Right lobe of liver (tissue), 4 donors: ENCODE measurements at regions not wholly inside any gene's neighbourhood (a gene's known extent, or its start where the extent isn't known, plus 50 kb on each side); places are given as distances from the start of the nearest gene placed in this dataset.

Source experiments
- CTCF ChIP-seq, 4 donors: fragments of 200-600 bp in 3 of 4; fragments of 450-650 bp in 1 of 4; IDR thresholded peaks; one replicate each; pipeline versions ENCODE4 v1.5.1 to v1.8.0; 2016 to 2022; ENCODE audit warnings: antibody characterized with exemption in 4 of 4, mild to moderate bottlenecking in 2 of 4
- POLR2A ChIP-seq: fragments of 450-650 bp; IDR thresholded peaks from one replicate; pipeline ENCODE4 v1.6.1; 2017; ENCODE audit warnings: antibody characterized with exemption, mild to moderate bottlenecking
- donor health status: DM: no; HTN: no; CAD: no.
- donor health status: DM: no; HTN: no; CAD: no.
- donor health status: DM: no; HTN: yes; CAD: no.

- TF ChIP-seq CTCF (IDR thresholded peaks at IDR 0.05) (no peak), POLR2A (no peak)
Measured at GRCh38 chr12:5172886-5173285, 129.2 kb downstream of the KCNA5 start.
